ENCODE measurements at regions not wholly inside any gene's neighbourhood (a gene's known extent, or its start where the extent isn't known, plus 50 kb on each side); places are given as distances from the start of the nearest gene placed in this dataset.
A peak's percentile ranks its signal among the peaks of the same experiment; 100 is the strongest.

- ATAC-seq (no peak), DNase-seq (no peak)
- intact Hi-C loops (cut with DNase I), result no loop called here
- Histone ChIP-seq H3K27ac (no peak overlapping the region), H3K4me1 (peaks cover 7% of the 10 kb centered on the region), H3K36me3 (no peaks in the 10 kb centered on the region), H3K9me3 (no peaks in the 10 kb centered on the region), H3K27me3 (peaks cover 32% of the 10 kb centered on the region), H3K4me3 (no peak overlapping the region)
- TF ChIP-seq CTCF (IDR thresholded peaks at IDR 0.05), result no peak
Measured at GRCh38 chr11:123362186-123362585, 67.9 kb upstream of the GRAMD1B start.

- H3K27me3 ChIP-seq, result peaks cover 41% of the 10 kb centered on the region
- DNase-seq (no peak), ATAC-seq (no peak)
- H3K4me3 ChIP-seq, result no peak overlapping the region
- H3K36me3 ChIP-seq, result no peaks in the 10 kb centered on the region
- no peak overlapping the region for H3K27ac ChIP-seq
- no peaks in the 10 kb centered on the region for H3K9me3 ChIP-seq
- intact Hi-C loops (cut with DNase I), result no loop called here
- TF ChIP-seq CTCF (IDR thresholded peaks at IDR 0.05), result no peak
- peaks cover 7% of the 10 kb centered on the region for H3K4me1 ChIP-seq
Measured at GRCh38 chr11:123361110-123361509, 69.0 kb upstream of the GRAMD1B start.

GRCh38 chr11:123360267-123360936 is 69.7 kb upstream of the GRAMD1B start:
- Histone ChIP-seq H3K36me3 (no peaks in the 10 kb centered on the region), H3K4me1 (peaks cover 7% of the 10 kb centered on the region), H3K4me3 (no peak overlapping the region), H3K27me3 (peaks cover 41% of the 10 kb centered on the region), H3K9me3 (no peaks in the 10 kb centered on the region), H3K27ac (no peak overlapping the region)
- DNase-seq (no peak), ATAC-seq (no peak)
- no peak for TF ChIP-seq CTCF (IDR thresholded peaks at IDR 0.05)
- intact Hi-C loops (cut with DNase I), result no loop called here

- no peaks in the 10 kb centered on the region for H3K9me3 ChIP-seq
- TF ChIP-seq CTCF (IDR thresholded peaks at IDR 0.05), result no peak
- peak overlapping the region; percentile 35 for H3K4me3 ChIP-seq
- DNase-seq, result no peak
- H3K4me1 ChIP-seq, result peaks cover 6% of the 10 kb centered on the region
- no peak overlapping the region for H3K27ac ChIP-seq
- intact Hi-C loops (cut with DNase I), result no loop called here
- peak; percentile 65 for ATAC-seq
- H3K27me3 ChIP-seq, result peaks cover 35% of the 10 kb centered on the region
- no peaks in the 10 kb centered on the region for H3K36me3 ChIP-seq
Measured at GRCh38 chr11:123357990-123358827, 71.9 kb upstream of the GRAMD1B start.

GRCh38 chr11:123357353-123357989 is 72.6 kb upstream of the GRAMD1B start:
- TF ChIP-seq CTCF (IDR thresholded peaks at IDR 0.05), result no peak
- H3K36me3 ChIP-seq, result no peaks in the 10 kb centered on the region
- H3K27ac ChIP-seq, result no peak overlapping the region
- intact Hi-C loops (cut with DNase I), result no loop called here
- H3K4me3 ChIP-seq, result peak overlapping the region; percentile 35
- ATAC-seq (no peak), DNase-seq (no peak)
- H3K9me3 ChIP-seq, result no peaks in the 10 kb centered on the region
- peaks cover 35% of the 10 kb centered on the region for H3K27me3 ChIP-seq
- no peaks in the 10 kb centered on the region for H3K4me1 ChIP-seq

Measured in upper lobe of right lung (tissue), 1 donor.